ENCODE measurements at regions not wholly inside any gene's neighbourhood (a gene's known extent, or its start where the extent isn't known, plus 50 kb on each side); places are given as distances from the start of the nearest gene placed in this dataset.

DNA sequence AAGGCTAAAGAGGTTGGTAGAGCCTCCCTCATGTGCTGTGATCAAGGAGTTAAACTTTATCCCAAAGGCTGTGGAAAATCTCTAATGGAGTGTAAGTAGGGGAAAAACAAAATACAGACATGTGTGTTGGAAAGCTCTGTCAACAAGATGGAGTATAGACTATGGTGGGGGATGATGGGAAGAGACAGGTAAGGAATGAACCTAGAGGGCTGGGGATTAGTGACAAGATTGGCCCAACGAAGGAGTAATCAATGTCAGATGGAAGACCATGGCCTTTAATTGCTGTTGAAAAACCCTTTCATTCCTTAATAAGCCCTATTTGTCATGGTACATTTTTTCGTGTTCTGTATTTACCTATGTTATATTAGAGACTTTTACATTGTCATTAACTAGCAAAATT lies 278.6 kb downstream of the SQOR start:
- no peak for TF ChIP-seq POLR2AphosphoS5 (IDR thresholded peaks at IDR 0.05; ENCODE audit: low read depth, low read length)
- no peak for TF ChIP-seq POLR2A (IDR thresholded peaks at IDR 0.05; ENCODE audit: low read depth, low read length)

All from GM12892 (cell line).